ENCODE measurements at regions not wholly inside any gene's neighbourhood (a gene's known extent, or its start where the extent isn't known, plus 50 kb on each side); places are given as distances from the start of the nearest gene placed in this dataset.
"Not testable (repeated sequence)": the region's sequence is repeated elsewhere in the genome, so short reads cannot be mapped to it uniquely, and the experiment has no call there.

DNA sequence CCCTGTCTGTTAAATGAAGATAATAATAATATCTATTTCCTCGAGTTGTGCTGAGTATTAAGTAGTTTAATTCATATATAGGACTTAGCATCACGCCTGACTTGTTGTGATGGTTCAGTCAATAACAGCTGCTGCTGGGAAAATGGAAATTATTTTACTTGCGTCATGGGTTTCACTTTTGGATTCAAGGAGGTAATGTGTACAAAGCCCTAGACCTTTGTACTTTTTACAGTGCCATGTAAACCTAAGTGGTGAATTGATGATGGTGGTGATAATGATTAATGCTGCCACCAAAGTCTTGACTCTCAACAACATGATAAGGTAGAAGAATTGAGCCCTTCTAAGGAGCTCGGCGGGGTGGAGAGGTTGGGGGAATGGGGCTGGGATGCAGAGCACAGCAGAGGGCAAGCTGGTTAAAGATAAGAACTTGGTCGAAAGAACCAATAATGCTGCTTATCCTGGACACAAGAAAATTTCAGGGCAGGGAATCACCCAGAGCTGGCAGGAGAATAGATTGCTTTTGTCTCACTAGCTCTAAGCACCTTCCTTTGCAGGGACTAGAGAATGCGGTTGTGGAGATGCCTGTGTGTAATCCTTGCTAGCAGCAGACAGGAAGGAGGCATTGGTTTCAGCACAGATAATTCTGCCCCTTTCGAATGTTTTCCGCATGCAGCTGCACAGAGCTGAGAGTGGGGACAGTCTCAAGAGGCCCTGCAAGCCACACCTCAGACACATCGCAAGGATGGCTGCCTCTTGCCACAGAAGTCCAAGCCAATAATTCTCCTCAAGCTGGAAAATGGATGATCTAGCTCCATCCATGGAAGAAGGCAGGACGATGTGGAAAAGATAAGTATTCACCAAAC, 187.1 kb downstream of the TMEM114 start:
- H3K9ac ChIP-seq (ENCODE audit: low read length), result no peak overlapping the region
- no peaks in the 10 kb centered on the region for H3K4me1 ChIP-seq (ENCODE audit: control insufficient read depth in 1 of 2, insufficient read depth in 2 of 2, low read length in 2 of 2)
- no peaks in the 10 kb centered on the region for H3K9me3 ChIP-seq (ENCODE audit: control insufficient read depth in 1 of 2, insufficient read depth in 1 of 2, low read depth in 1 of 2, low read length in 2 of 2)
- H3K36me3 ChIP-seq (ENCODE audit: control insufficient read depth in 1 of 2, insufficient read depth in 2 of 2, low read length in 2 of 2), result no peaks in the 10 kb centered on the region
- ChIA-PET POLR2A (no interaction called here), RAD21 (ENCODE audit: low non-redundant PET in 1 of 2, low total read pairs in 2 of 2, uncharacterized antibody in 2 of 2, unreplicated experiment in 2 of 2) (no interaction called here), CTCF (no interaction called here)
- H3K9me2 ChIP-seq (ENCODE audit: insufficient read depth), result no peaks in the 10 kb centered on the region
- H3K79me2 ChIP-seq (ENCODE audit: insufficient read depth, low read length), result no peaks in the 10 kb centered on the region
- no peak for DNase-seq (ENCODE audit: low read depth, low spot score)
- no peaks in the 10 kb centered on the region for H4K20me1 ChIP-seq (ENCODE audit: insufficient read depth)
- H3K4me3 ChIP-seq (replicated peaks in 1 of 2; ENCODE audit: low read depth in 1 of 2, low read length in 2 of 2), result no peak overlapping the region
- H3K27me3 ChIP-seq (ENCODE audit: insufficient read depth, low read length), result no peaks in the 10 kb centered on the region
- no peak overlapping the region for H3K4me2 ChIP-seq (ENCODE audit: low read length)
- no peak for ATAC-seq
- TF ChIP-seq ZNF274 (IDR thresholded peaks at IDR 0.05; ENCODE audit: low read depth, low read length) (no peak), TCF7L2 (IDR thresholded peaks at IDR 0.05; ENCODE audit: borderline replicate concordance, extremely low read depth, insufficient read depth, insufficient read length) (no peak), CBX3 (IDR thresholded peaks at IDR 0.05; ENCODE audit: low read depth) (no peak), ZFX (IDR thresholded peaks at IDR 0.05) (no peak), RAD21 (IDR thresholded peaks at IDR 0.05; ENCODE audit: low read depth) (no peak), EZH2phosphoT487 (IDR thresholded peaks at IDR 0.05; ENCODE audit: borderline replicate concordance) (no peak), EZH2 (IDR thresholded peaks at IDR 0.05) (no peak), JUND (IDR thresholded peaks at IDR 0.05) (no peak), EGR1 (IDR thresholded peaks at IDR 0.05; ENCODE audit: low read depth) (no peak), POLR2A (IDR thresholded peaks at IDR 0.05; ENCODE audit: borderline replicate concordance, extremely low read depth, insufficient read depth, insufficient read length) (no peak), SRF (IDR thresholded peaks at IDR 0.05; ENCODE audit: low read depth) (no peak), SP1 (IDR thresholded peaks at IDR 0.05; ENCODE audit: low read depth) (no peak), POLR2AphosphoS5 (IDR thresholded peaks at IDR 0.05; ENCODE audit: low read depth, low read length) (no peak), SIN3A (IDR thresholded peaks at IDR 0.05; ENCODE audit: low read depth) (no peak)
- TF ChIP-seq, protein P1, sequence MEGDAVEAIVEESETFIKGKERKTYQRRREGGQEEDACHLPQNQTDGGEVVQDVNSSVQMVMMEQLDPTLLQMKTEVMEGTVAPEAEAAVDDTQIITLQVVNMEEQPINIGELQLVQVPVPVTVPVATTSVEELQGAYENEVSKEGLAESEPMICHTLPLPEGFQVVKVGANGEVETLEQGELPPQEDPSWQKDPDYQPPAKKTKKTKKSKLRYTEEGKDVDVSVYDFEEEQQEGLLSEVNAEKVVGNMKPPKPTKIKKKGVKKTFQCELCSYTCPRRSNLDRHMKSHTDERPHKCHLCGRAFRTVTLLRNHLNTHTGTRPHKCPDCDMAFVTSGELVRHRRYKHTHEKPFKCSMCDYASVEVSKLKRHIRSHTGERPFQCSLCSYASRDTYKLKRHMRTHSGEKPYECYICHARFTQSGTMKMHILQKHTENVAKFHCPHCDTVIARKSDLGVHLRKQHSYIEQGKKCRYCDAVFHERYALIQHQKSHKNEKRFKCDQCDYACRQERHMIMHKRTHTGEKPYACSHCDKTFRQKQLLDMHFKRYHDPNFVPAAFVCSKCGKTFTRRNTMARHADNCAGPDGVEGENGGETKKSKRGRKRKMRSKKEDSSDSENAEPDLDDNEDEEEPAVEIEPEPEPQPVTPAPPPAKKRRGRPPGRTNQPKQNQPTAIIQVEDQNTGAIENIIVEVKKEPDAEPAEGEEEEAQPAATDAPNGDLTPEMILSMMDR (IDR thresholded peaks at IDR 0.05 in 2 of 3, conservative IDR thresholded peaks at IDR 0.05 in 1 of 3; ENCODE audit: borderline replicate concordance in 1 of 3, insufficient read depth in 1 of 3, low read depth in 2 of 3, low read length in 2 of 3), result no peak
- no peak overlapping the region for H2AFZ ChIP-seq (ENCODE audit: low read depth, low read length, poor library complexity, severe bottlenecking)
- BruUV-seq (replicated peaks), result no TSS peak
- intact Hi-C loops (cut with micrococcal nuclease), result no loop called here
- no peak overlapping the region for H3K27ac ChIP-seq (ENCODE audit: low read depth, low read length)

DNA sequence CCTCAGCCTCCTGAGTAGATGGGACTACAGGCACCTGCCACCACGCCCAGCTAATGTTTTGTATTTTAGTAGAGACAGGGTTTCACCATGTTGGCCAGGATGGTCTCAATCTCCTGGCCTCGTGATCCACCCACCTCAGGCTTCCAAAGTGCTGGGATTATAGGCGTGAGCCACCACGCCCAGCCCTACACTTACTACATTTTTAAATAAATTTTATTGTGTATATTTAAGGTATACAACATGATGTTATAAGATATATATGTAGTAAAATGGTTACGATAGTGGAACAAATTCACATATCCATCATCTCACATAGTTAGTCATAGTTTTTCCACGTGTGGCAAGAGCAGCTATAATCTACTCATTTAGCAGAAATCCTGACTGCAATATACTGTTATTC, 189.6 kb downstream of the TMEM114 start:
- H3K9ac ChIP-seq (ENCODE audit: low read length); H2AFZ ChIP-seq (ENCODE audit: low read depth, low read length, poor library complexity, severe bottlenecking); H3K27me3 ChIP-seq (ENCODE audit: insufficient read depth, low read length); BruUV-seq (replicated peaks); H3K36me3 ChIP-seq (ENCODE audit: control insufficient read depth in 1 of 2, insufficient read depth in 2 of 2, low read length in 2 of 2); ATAC-seq; RAD21 ChIA-PET (ENCODE audit: low non-redundant PET in 1 of 2, low total read pairs in 2 of 2, uncharacterized antibody in 2 of 2, unreplicated experiment in 2 of 2); intact Hi-C loops (cut with micrococcal nuclease); H4K20me1 ChIP-seq (ENCODE audit: insufficient read depth); CTCF ChIA-PET; H3K4me1 ChIP-seq (ENCODE audit: control insufficient read depth in 1 of 2, insufficient read depth in 2 of 2, low read length in 2 of 2); H3K9me2 ChIP-seq (ENCODE audit: insufficient read depth); H3K9me3 ChIP-seq (ENCODE audit: control insufficient read depth in 1 of 2, insufficient read depth in 1 of 2, low read depth in 1 of 2, low read length in 2 of 2); H3K79me2 ChIP-seq (ENCODE audit: insufficient read depth, low read length); POLR2A ChIA-PET; H3K27ac ChIP-seq (ENCODE audit: low read depth, low read length); H3K4me3 ChIP-seq (replicated peaks in 1 of 2; ENCODE audit: low read depth in 1 of 2, low read length in 2 of 2); DNase-seq (ENCODE audit: low read depth, low spot score); H3K4me2 ChIP-seq (ENCODE audit: low read length): not testable (repeated sequence)

Measured in HCT116 (cell line).